Middle frontal gyrus (tissue), 1 donor: ENCODE measurements at regions not wholly inside any gene's neighbourhood (a gene's known extent, or its start where the extent isn't known, plus 50 kb on each side); places are given as distances from the start of the nearest gene placed in this dataset.

Experiments
- DNase-seq: peaks from one replicate; pipeline ENCODE4 v3.0.0-alpha.2; 2015; ENCODE audit warnings: low spot score; ENCODE audit errors: extremely low spot score

GRCh38 chr18:44473394-44474066 lies 207.2 kb upstream of the SETBP1 start:
- DNase-seq, result no peak

GRCh38 chr18:44474067-44474411 lies 206.6 kb upstream of the SETBP1 start:
- DNase-seq, result no peak

GRCh38 chr18:44474591-44474990 lies 206.1 kb upstream of the SETBP1 start:
- DNase-seq, result no peak

DNA sequence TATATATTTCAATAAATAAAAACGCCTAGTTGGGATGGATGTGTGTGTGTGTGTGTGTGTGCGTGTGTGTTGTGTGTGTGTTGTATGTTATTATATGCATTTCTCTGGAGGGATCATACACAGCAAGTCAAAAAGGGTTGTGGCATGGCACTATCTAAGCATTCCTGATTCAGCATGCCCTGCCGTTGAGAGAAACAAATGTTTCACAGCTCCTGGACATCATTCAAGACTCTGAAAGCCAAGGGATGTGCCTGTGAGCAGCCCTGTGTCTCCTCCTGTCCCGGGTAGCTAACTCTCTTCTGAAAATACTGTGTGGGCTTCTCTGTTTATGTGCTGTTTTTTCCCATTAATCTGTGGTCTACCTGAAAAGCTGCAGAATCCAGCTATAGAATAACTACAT lies 197.9 kb upstream of the SETBP1 start:
- no peak for DNase-seq

DNA sequence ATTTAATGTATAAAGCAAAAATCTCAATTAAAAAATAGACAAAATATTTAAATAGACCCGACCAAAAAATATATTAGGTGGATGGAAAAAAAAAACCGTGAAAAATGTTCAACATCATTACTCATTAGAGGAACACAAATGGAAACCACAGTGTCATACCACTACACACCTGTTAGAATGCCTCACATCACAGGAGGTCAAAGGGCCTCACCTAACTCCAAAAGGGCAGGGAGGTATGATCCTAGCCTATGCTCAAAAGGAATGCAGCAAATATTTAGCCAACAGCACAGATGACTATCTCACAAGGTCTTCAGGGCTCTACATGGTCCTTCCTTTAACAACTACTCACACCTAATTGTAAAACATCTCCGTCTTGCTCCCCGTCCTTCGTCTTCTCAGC lies 185.5 kb upstream of the SETBP1 start:
- no peak for DNase-seq

DNA sequence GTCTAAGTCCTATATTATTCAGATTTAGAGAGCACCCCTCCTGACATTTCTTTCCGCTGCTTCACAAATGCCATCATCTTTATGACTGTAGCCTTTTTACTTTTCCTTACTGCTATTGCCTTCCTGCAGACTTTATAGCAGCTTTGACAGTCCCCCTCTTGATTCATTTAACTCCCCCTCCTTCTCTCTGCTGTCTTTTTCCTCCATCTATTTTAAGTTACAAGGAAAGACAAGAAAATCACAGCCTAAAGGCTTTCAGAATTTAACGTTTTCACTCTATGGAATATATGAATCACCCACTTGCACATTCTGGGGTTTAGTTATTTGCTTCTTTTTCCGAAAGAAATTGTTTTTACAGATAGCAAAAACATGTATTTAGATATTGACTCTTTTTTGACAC lies 183.4 kb upstream of the SETBP1 start:
- DNase-seq, result peak; percentile 5

GRCh38 chr18:44497757-44498490 lies 182.8 kb upstream of the SETBP1 start:
- DNase-seq, result no peak

DNA sequence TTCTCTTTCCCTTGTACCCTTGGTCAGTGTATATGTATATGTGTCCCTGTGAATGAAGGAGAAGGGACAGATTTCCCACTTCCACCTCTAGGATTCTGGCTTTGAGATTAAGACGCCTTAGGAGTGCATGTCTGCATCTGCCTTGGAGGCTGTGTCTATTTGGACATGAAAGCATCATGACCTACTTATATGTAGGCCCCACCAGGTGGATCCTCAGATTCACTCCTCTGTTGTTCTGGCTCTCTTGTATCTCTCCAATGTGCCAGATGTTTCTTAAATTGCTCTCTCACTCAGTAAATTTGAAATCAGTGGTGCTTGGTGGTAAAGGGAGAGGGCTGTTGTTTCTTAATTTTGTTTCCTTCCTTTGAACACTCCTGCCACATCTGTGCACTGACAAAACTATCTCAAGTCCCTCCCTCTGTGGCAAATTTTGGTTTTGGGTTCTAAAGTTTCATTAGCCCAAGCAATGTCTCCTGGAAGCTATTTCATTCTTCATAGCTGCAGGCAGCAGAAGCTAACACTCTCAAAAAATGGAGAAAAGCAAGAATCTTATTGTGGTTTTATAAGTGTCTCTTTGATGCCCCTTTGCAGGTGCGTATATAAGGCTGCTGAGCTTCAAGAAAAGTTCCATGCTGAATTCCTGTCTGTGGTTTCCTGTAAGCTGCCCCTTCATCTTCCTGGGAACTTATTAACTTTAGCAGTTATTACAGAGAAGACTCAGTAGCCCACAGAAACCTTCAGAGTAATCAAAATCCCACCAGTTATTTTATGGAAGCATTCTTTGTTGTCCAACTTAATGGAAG lies 179.7 kb upstream of the SETBP1 start:
- DNase-seq, result no peak

- no peak for DNase-seq
Measured at GRCh38 chr18:44502221-44502620, 178.5 kb upstream of the SETBP1 start.

DNA sequence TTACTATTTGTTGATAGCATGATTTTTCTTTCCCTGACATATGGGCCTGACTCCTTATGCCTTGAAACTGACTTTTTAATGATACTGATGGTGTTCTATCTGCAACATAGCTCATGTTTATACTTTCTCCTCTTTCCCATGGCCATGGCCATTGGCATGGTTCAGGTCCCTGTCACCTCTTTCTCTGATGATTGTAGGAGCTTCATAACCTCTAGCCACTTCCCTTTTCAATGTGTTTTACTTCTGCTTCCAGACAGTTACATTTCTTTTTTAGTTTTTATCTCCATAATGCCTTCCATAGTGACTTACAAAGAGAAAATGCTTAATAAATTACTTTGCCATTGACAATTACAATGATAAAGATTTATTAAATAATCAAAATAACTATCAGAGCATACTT lies 177.9 kb upstream of the SETBP1 start:
- no peak for DNase-seq

DNA sequence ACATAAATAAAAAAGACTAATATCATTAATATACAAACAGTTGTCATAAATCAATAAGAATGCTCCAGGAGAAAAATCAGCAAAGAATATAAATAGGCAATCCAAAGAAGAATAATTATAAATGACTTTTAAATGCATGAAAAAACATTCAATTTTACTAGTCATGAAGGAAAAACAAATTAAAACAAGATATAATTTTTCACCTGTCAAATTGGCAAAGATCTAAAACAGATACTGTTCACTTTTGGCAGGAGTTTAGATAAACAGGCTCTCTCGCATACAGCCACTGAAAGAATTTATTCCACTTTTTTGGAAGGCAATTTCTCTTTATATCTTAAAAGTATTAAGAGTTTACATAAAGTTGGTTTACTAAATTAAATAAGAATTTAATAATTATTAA lies 176.8 kb upstream of the SETBP1 start:
- DNase-seq, result no peak

GRCh38 chr18:44507729-44508325 lies 172.9 kb upstream of the SETBP1 start:
- no peak for DNase-seq

- DNase-seq, result no peak
Measured at GRCh38 chr18:44508474-44508873, 172.2 kb upstream of the SETBP1 start.

DNA sequence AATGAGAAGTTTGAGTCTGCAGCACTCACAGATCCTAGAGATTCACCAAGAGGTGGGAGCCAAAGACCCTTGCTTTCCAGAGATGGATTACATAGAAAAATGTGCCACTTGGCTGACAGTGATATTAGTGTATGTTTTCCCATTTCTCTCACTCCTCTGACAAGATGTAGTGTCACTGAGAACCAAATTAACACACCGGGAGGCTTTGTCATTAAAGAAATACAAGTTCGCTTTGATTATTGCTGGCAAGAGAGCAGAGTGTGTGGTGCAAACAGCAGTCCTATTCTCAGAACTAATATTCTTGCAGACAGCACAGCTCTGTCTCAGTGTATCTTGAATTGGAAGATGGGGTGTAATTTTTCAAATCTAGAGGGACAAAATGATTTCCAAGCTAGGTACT lies 171.6 kb upstream of the SETBP1 start:
- no peak for DNase-seq

DNA sequence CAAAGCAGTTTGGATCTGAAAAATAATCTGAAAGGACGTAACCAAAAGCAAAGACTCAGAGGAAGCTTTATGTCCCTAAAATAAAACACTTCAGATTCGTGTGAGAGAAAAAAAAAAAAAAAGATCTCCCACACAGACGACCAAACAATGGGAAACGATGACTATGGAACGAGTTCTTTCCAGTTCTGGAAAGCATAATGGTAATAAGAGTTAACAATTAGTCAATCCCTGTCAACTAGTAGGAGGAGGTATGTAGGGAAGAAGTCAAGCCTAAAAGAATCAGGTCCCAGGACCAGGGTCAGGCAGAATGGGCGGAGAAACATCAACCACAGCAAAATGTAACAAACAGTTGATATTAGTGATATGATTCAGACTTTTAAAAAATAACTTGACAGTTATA lies 170.3 kb upstream of the SETBP1 start:
- DNase-seq, result no peak

GRCh38 chr18:44513233-44513632 lies 167.5 kb upstream of the SETBP1 start:
- no peak for DNase-seq

DNA sequence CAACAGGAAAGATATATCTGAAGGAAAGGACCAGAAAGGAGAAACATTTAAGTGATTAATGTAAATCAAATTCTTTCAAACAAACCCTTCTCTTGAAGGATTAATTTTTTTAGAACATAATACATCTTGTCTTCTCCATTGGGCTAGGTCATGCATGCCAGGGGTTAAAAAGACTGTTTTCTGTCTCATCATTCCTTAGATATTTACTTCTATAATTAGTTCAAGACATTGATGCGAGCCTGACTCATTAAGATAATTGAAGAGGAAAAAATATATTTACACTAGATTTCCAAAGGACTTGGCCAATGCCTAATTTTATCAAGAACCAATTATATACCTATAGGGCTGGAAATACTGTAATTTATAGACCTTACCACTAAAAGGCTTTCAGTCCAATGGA lies 166.6 kb upstream of the SETBP1 start:
- no peak for DNase-seq

GRCh38 chr18:44514766-44515165 lies 165.9 kb upstream of the SETBP1 start:
- no peak for DNase-seq

DNA sequence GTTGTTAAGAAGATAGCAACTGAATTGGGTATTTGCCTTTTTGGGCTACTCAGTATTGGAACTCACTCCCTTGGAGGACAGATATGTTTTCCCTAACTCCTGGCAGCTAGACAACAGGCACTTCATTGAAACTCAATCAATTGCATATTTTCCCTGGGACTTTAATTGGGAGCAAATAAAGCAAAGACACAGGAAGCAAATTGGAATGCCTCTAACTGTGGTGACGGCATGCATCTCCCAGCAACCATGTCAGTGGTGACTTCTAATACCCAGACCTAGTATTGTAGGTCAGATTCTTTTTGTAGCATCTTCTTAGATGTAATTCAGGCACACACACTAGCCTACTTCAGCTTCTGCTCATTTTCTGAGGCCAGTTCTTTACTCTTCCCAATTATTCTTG lies 164.2 kb upstream of the SETBP1 start:
- no peak for DNase-seq

- no peak for DNase-seq
Measured at GRCh38 chr18:44517136-44517535, 163.6 kb upstream of the SETBP1 start.

DNA sequence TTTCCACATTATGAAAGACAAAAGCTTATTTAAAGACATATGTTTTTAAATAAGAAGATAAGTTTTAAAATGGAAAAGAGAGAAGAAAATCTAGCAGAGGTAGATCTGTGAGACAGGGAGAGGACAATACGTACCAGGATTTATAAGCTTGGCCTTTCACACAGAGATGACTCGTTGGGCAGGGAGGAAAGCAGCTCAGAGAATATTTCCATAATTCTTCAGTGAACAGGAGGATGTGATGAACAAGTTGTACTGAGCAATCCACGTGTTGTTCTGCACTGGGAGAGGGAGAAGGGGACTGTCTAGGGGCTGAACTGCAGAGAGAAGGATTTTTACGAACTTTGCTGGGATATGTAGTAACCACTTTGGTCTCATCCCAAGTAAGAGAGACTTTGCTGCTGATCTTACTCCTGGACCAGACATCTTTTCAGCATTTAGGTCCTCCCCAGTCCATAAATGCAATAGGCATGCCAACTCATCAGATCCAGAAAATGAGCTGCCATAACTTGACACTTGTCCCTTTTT lies 162.5 kb upstream of the SETBP1 start:
- DNase-seq, result no peak

DNA sequence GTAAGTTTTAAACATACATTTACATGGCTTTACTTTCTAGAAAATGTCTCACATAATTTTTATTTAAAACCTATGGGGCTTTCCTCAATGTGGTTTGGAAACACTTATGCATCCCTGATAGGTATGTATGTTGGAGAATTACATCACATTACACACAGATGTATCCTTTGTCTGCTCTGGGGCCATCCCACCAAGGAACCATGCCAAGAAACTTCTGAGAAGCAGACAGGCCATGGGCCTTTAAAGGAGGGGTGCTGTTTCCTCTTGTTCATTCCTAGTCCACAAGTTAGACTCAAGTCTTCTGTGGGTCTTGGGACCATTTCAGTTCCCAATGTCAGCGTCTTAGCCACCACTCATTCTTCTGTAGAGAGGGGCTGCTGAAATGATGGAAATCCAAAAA lies 162.0 kb upstream of the SETBP1 start:
- DNase-seq, result no peak
